MM.1S (cell line): ENCODE measurements at regions not wholly inside any gene's neighbourhood (a gene's known extent, or its start where the extent isn't known, plus 50 kb on each side); places are given as distances from the start of the nearest gene placed in this dataset.

Experiments
- EZH2 ChIP-seq: fragments of 300-600 bp; sonication (generic); optimal IDR thresholded peaks from 2 replicates; pipeline ENCODE3; 2017; ENCODE audit warnings: low read depth, mild to moderate bottlenecking, antibody characterized with exemption, low read length, mixed read lengths
- EZH2phosphoT487 ChIP-seq: fragments of 300-600 bp; sonication (generic); IDR thresholded peaks from 2 replicates; pipeline ENCODE4 v1.6.1; 2018; ENCODE audit warnings: antibody characterized with exemption, low read length
- TF ChIP-seq, protein P1 (sequence below): fragments of 300-600 bp; sonication (generic); IDR thresholded peaks from 2 replicates; pipeline ENCODE4 v1.5.1; 2016; ENCODE audit warnings: antibody characterized with exemption, low read length, mixed read lengths

DNA sequence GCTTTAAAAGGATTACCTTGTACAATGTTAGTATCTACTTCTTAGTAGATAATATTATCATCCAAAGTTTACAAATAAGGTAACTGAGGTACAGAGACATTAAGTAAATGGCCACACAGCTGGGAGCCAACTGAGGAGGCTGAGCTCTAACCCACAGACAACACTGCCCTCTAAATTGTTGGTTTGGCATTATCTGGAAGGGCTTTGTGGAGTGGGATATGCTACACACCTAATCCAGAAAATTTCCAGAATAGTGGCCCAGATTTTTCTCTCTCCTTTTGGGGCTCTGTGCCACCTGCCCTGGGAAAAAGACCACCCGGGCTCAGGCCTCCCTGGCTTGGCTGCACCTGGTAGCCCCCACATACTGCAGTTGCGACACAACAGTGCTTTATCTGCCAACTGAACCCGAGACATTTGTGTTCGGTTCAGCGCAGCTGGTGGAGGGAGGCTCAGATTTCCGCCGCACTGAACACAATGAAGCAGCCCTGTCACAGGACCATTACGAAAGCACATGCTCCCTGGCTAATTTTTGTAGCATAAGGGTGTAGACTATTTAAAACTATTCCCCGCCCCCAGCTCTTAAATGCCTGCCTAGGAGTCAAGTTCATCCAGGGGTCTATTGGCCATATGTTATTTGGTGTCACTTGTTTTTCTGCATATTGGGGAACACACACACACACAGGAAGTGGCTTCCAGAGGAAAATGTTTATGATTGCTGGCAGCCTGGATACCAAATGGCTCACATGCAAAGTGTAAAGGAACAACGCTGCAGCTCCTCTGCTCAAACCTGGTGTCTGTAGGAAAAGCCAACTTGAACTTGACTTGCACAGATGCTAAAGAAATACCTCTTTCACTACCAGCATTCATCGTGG is 92.3 kb upstream of the ESRRG start:
- TF ChIP-seq, protein P1, sequence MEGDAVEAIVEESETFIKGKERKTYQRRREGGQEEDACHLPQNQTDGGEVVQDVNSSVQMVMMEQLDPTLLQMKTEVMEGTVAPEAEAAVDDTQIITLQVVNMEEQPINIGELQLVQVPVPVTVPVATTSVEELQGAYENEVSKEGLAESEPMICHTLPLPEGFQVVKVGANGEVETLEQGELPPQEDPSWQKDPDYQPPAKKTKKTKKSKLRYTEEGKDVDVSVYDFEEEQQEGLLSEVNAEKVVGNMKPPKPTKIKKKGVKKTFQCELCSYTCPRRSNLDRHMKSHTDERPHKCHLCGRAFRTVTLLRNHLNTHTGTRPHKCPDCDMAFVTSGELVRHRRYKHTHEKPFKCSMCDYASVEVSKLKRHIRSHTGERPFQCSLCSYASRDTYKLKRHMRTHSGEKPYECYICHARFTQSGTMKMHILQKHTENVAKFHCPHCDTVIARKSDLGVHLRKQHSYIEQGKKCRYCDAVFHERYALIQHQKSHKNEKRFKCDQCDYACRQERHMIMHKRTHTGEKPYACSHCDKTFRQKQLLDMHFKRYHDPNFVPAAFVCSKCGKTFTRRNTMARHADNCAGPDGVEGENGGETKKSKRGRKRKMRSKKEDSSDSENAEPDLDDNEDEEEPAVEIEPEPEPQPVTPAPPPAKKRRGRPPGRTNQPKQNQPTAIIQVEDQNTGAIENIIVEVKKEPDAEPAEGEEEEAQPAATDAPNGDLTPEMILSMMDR = no peak
- TF ChIP-seq EZH2 = no peak
- no peak for TF ChIP-seq EZH2phosphoT487
